Activated naive CD8-positive, alpha-beta T cell treated with anti-CD3 and anti-CD28 coated beads, Interleukin-2, amount 50 U/mL, for 24 hours (primary cell): ENCODE measurements at regions not wholly inside any gene's neighbourhood (a gene's known extent, or its start where the extent isn't known, plus 50 kb on each side); places are given as distances from the start of the nearest gene placed in this dataset.

Experiments used
- ATAC-seq: fragments of 150-1000 bp; cut with Tn5 transposase; one replicate; pipeline ENCODE4 v1.10.0; 2021
- DNase-seq: peaks from one replicate; pipeline ENCODE4 v3.0.0; 2021
- H3K27ac Mint-ChIP-seq: one replicate; pipeline ENCODE4 v1.8.0; 2021; ENCODE audit warnings: mild to moderate bottlenecking, mixed read lengths
- H3K27me3 Mint-ChIP-seq: one replicate; pipeline ENCODE4 v1.8.0; 2021; ENCODE audit warnings: mixed read lengths
- H3K36me3 Mint-ChIP-seq: one replicate; pipeline ENCODE4 v1.8.0; 2021; ENCODE audit warnings: low read depth, mixed read lengths
- H3K4me1 Mint-ChIP-seq: one replicate; pipeline ENCODE4 v1.8.0; 2021; ENCODE audit warnings: mixed read lengths
- H3K4me3 Mint-ChIP-seq: one replicate; pipeline ENCODE4 v1.8.0; 2021; ENCODE audit warnings: mild to moderate bottlenecking, moderate library complexity, mixed read lengths
- H3K9me3 Mint-ChIP-seq: one replicate; pipeline ENCODE4 v1.8.0; 2021; ENCODE audit warnings: mixed read lengths

DNA sequence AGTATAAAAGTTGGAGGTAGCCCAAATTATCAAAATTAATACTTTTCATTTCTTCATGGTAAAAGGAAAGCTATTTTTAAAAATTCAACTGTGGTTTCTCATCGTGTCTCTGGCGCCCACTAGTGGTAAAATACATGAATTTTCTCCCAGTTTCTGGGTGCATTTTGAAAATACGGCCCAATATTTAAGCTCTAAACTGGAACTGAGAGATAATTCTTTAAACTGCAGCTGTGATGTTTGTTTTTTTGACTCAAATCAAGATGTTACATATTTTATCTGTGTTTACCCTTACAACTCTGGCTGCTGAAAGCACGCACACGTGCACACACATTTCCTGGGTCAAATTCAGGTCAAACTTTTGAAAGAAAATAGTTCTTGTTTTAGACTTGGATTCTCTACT lies 123.9 kb upstream of the ACSL4 start:
- DNase-seq: no peak
- Mint-ChIP-seq H3K4me1 (peaks cover 12% of the 10 kb centered on the region), H3K4me3 (no peak overlapping the region)

GRCh38 chrX:109857584-109858228 lies 124.6 kb upstream of the ACSL4 start:
- H3K27me3 Mint-ChIP-seq: no peaks in the 10 kb centered on the region

More for the DNA sequence above, 123.9 kb upstream of the ACSL4 start:
- peaks cover 7% of the 10 kb centered on the region for H3K9me3 Mint-ChIP-seq
- no peaks in the 10 kb centered on the region for H3K27me3 Mint-ChIP-seq
- H3K27ac Mint-ChIP-seq: no peak overlapping the region
- no peak for ATAC-seq
- H3K36me3 Mint-ChIP-seq: no peaks in the 10 kb centered on the region

DNA sequence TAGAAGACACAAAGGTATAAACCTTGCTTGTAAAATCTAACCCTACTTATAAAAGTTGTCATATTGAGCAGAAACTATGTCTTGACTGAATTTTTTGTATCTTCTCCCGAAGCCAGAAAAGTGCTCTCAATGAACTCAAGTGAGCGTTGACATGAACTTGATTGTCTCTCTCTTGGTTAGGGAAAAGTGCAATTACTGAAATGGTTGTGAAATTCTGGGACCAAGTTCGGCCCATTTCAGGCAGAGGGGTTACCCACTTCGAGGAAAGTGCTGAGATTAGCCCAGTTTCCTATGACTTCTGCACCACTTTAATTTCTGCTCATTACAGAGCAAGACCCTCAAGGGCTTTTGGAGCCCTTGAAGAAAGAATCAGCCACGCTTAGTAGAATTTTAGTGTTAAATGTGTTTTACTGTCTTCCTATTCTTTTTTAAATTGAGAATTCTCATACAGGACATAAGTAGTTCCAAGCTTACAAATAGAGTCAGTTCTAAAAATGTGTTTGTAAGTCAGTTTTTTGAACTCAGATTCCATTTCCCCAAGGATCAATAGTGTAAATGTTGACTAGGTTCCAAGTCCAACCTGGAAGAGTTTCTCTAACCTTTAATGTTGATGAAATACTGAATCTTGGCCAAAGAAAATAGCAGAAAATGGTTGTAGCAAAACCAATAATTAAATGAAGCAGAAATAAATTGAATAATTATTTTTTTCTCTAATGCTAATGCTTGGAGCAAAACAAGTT lies 125.7 kb upstream of the ACSL4 start:
- no peaks in the 10 kb centered on the region for H3K36me3 Mint-ChIP-seq
- no peak overlapping the region for H3K27ac Mint-ChIP-seq
- no peaks in the 10 kb centered on the region for H3K27me3 Mint-ChIP-seq
- ATAC-seq (no peak), DNase-seq (no peak)
- no peak overlapping the region for H3K4me3 Mint-ChIP-seq
- peaks cover 6% of the 10 kb centered on the region for H3K9me3 Mint-ChIP-seq
- peaks cover 13% of the 10 kb centered on the region for H3K4me1 Mint-ChIP-seq

More at GRCh38 chrX:109857584-109858228, 124.6 kb upstream of the ACSL4 start:
- Mint-ChIP-seq H3K4me3 (no peak overlapping the region), H3K4me1 (peaks cover 13% of the 10 kb centered on the region), H3K9me3 (peaks cover 7% of the 10 kb centered on the region), H3K36me3 (no peaks in the 10 kb centered on the region), H3K27ac (no peak overlapping the region)
- no peak for DNase-seq
- no peak for ATAC-seq

- DNase-seq (no peak), ATAC-seq (no peak)
- H3K36me3 Mint-ChIP-seq: no peaks in the 10 kb centered on the region
- H3K9me3 Mint-ChIP-seq: no peaks in the 10 kb centered on the region
- H3K4me1 Mint-ChIP-seq: peaks cover 13% of the 10 kb centered on the region
- no peak overlapping the region for H3K27ac Mint-ChIP-seq
- H3K27me3 Mint-ChIP-seq: no peaks in the 10 kb centered on the region
- no peak overlapping the region for H3K4me3 Mint-ChIP-seq
Observed at GRCh38 chrX:109859651-109860050, 126.6 kb upstream of the ACSL4 start.

GRCh38 chrX:109862433-109862832 lies 129.4 kb upstream of the ACSL4 start:
- DNase-seq: no peak
- ATAC-seq: no peak
- H3K4me1 Mint-ChIP-seq: peaks cover 7% of the 10 kb centered on the region
- no peaks in the 10 kb centered on the region for H3K9me3 Mint-ChIP-seq
- H3K27ac Mint-ChIP-seq: no peak overlapping the region
- H3K36me3 Mint-ChIP-seq: no peaks in the 10 kb centered on the region
- no peaks in the 10 kb centered on the region for H3K27me3 Mint-ChIP-seq
- H3K4me3 Mint-ChIP-seq: no peak overlapping the region

- Mint-ChIP-seq H3K27me3 (no peaks in the 10 kb centered on the region), H3K4me3 (no peak overlapping the region), H3K36me3 (no peaks in the 10 kb centered on the region), H3K4me1 (peaks cover 7% of the 10 kb centered on the region), H3K9me3 (no peaks in the 10 kb centered on the region), H3K27ac (no peak overlapping the region)
- DNase-seq (no peak), ATAC-seq (no peak)
Observed at GRCh38 chrX:109863811-109864210, 130.8 kb upstream of the ACSL4 start.

DNA sequence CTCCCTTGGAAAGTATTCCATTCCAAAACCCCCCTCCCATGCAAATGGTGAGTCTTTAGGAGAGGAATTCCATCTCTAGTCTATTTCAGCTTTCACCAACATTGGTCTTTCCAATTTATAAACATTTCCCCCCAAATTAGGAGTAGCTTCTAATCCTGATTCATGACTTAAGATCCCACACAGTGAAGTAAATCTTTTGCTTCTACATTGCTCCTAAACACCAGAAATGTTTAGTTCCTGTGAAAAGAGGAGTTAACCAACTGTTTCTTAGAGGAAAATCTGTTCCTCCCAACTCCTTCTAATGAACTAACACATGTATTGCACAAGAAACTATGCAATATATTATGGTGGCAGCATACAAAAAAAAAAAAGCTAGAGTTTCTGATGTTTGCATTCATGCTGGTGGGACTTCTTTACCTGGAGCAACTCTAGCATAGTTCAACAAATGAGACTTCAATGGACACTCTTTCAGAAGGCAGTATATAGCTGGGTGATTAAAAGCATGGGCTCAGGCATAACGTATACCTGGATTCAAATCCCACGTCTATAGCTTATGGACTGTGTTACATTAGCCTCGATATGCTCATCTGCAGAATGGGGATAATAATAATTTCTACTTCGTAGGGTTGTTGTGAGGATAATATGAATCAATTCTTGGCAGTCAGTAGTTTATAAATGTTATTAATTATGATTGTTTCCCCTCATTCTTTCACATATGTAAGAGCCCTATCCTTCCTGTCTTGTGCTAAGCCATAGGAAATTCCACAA lies 131.6 kb upstream of the TMEM164 start:
- no peak for ATAC-seq
- DNase-seq: no peak
- Mint-ChIP-seq H3K36me3 (no peaks in the 10 kb centered on the region), H3K27me3 (no peaks in the 10 kb centered on the region), H3K4me1 (no peaks in the 10 kb centered on the region), H3K9me3 (no peaks in the 10 kb centered on the region), H3K27ac (no peak overlapping the region), H3K4me3 (no peak overlapping the region)

- DNase-seq: no peak
- no peaks in the 10 kb centered on the region for H3K36me3 Mint-ChIP-seq
- H3K27ac Mint-ChIP-seq: no peak overlapping the region
Observed at GRCh38 chrX:109872021-109872732, 130.7 kb upstream of the TMEM164 start.

DNA sequence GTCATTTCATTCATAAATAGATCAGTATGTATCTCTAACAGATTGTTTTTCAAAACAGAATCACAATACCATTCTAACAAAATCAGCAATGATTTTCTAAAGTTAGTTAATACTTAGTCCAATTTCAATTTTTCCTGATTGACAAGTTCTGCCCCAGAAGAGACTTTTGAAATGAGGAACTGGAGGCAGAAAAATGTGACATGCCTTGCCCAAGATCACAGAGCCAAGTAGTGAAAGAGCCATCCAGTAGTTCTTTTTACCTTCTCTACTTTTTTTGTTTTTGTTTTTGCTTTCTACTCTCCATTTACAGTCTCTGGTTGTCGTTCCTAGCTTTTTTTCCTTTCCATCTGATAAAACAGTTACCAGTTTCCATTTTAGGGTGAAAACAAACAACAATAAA lies 129.3 kb upstream of the TMEM164 start:
- Mint-ChIP-seq H3K27me3 (no peaks in the 10 kb centered on the region), H3K4me1 (no peaks in the 10 kb centered on the region), H3K9me3 (no peaks in the 10 kb centered on the region), H3K27ac (no peak overlapping the region), H3K36me3 (no peaks in the 10 kb centered on the region), H3K4me3 (no peak overlapping the region)
- ATAC-seq (no peak), DNase-seq (no peak)

More at GRCh38 chrX:109872021-109872732, 130.7 kb upstream of the TMEM164 start:
- no peak overlapping the region for H3K4me3 Mint-ChIP-seq
- H3K27me3 Mint-ChIP-seq: no peaks in the 10 kb centered on the region
- H3K4me1 Mint-ChIP-seq: no peaks in the 10 kb centered on the region
- no peaks in the 10 kb centered on the region for H3K9me3 Mint-ChIP-seq
- ATAC-seq: no peak

DNA sequence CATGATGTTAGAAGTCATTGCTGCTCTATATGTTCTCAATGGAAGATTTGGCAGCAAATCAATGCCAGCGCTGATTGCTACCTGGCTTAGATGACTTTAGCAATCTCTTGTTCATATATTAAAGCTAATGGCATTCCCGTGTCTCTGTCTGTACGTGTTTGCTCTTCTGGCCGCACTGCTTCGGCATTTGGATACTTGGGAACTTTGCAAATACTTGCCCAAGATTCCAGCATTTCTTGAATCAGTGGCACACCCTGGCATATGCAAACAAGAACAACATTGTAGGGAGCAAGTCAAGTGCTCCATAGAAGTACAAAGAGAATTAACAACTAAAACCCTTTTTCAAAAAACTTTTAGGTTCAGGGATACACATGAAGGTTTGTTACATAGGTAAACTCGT lies 128.9 kb upstream of the TMEM164 start:
- Mint-ChIP-seq H3K4me3 (no peak overlapping the region), H3K27me3 (no peaks in the 10 kb centered on the region), H3K36me3 (no peaks in the 10 kb centered on the region), H3K9me3 (no peaks in the 10 kb centered on the region), H3K27ac (no peak overlapping the region), H3K4me1 (no peaks in the 10 kb centered on the region)
- ATAC-seq (no peak), DNase-seq (no peak)

DNA sequence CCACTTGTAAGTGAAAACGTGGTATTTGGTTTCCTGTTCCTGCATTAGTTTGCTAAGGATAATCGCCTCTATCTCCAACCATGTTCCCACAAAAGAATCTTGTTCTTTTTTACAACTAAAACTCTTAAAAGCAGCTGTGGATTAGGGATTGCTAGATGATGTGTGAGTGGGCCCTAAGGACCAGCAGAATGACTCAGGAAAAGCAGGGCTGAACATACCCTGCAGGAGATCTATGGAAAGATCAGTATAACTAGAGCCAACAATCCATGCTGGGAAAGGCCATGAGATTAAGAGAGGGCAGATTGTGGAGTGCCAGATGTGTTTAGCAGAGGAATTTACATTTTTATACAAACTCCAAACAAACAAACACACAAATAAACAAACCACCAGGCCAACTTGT lies 128.4 kb upstream of the TMEM164 start:
- ATAC-seq: no peak
- Mint-ChIP-seq H3K36me3 (no peaks in the 10 kb centered on the region), H3K9me3 (no peaks in the 10 kb centered on the region), H3K4me1 (no peaks in the 10 kb centered on the region), H3K27me3 (no peaks in the 10 kb centered on the region), H3K27ac (no peak overlapping the region), H3K4me3 (no peak overlapping the region)
- DNase-seq: no peak

DNA sequence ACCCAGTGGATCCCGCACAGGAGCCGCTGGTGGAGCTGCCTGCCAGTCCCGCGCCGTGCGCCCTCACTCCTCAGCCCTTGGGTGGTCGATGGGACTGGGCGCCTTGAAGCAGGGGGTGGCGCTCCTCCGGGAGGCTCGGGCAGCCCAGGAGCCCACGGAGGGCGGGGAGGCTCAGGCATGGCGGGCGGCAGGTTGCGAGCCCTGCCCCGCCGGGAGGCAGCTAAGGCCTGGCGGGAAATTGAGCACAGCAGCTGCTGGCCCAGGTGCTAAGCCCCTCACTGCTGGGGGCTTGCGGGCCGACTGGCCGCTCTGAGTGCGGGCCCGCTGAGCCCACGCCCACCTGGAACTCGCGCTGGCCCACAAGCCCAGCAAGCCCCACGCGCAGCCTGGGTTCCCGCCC lies 127.1 kb upstream of the TMEM164 start:
- Mint-ChIP-seq H3K9me3 (no peaks in the 10 kb centered on the region), H3K27ac (no peak overlapping the region), H3K36me3 (no peaks in the 10 kb centered on the region), H3K4me1 (peaks cover 2% of the 10 kb centered on the region), H3K27me3 (no peaks in the 10 kb centered on the region), H3K4me3 (no peak overlapping the region)
- ATAC-seq: no peak
- DNase-seq: no peak

DNA sequence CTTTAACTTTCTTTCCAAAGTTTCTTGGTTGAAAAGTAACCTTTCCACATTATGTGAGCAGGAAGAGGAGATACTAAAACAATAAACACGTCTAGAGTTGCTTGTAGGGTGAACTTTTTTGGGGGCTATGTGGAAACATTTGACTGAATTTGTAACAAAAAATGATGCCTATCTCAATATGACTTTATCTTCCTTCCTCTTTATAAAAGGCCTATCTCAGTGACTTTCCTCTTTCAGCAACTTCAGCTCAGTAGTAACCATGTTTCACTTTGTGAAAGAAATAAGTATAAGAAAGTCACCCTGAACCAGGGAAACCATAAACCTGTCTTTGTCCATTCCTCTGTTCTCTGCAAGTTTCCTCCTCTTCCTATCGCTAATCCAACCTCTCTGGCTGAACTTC lies 124.7 kb upstream of the TMEM164 start:
- DNase-seq (no peak), ATAC-seq (no peak)
- H3K27ac Mint-ChIP-seq: no peak overlapping the region
- H3K4me1 Mint-ChIP-seq: peaks cover 2% of the 10 kb centered on the region
- no peaks in the 10 kb centered on the region for H3K36me3 Mint-ChIP-seq
- H3K27me3 Mint-ChIP-seq: no peaks in the 10 kb centered on the region
- no peak overlapping the region for H3K4me3 Mint-ChIP-seq
- no peaks in the 10 kb centered on the region for H3K9me3 Mint-ChIP-seq

- DNase-seq: no peak
- Mint-ChIP-seq H3K27me3 (no peaks in the 10 kb centered on the region), H3K9me3 (no peaks in the 10 kb centered on the region), H3K27ac (no peak overlapping the region), H3K4me1 (peaks cover 2% of the 10 kb centered on the region), H3K4me3 (no peak overlapping the region), H3K36me3 (no peaks in the 10 kb centered on the region)
- ATAC-seq: no peak
Observed at GRCh38 chrX:109879991-109880390, 122.9 kb upstream of the TMEM164 start.
